PC-3 (cell line): ENCODE measurements at regions not wholly inside any gene's neighbourhood (a gene's known extent, or its start where the extent isn't known, plus 50 kb on each side); places are given as distances from the start of the nearest gene placed in this dataset.

ENCODE experiments used
- CTCF ChIP-seq: fragments of 300-600 bp; sonication (generic); conservative IDR thresholded peaks from 2 replicates; pipeline ENCODE4 v1.5.1; 2017; ENCODE audit warnings: antibody characterized with exemption, low read depth, mild to moderate bottlenecking, low read length
- EZH2 ChIP-seq: fragments of 300-600 bp; sonication (generic); IDR thresholded peaks from one replicate; pipeline ENCODE4 v1.6.1; 2017; ENCODE audit warnings: antibody characterized with exemption, mild to moderate bottlenecking, low read length; ENCODE audit not compliant: unreplicated experiment
- EZH2phosphoT487 ChIP-seq: fragments of 300-600 bp; sonication (generic); IDR thresholded peaks from 2 replicates; pipeline ENCODE4 v1.6.1; 2018; ENCODE audit warnings: mild to moderate bottlenecking, antibody characterized with exemption, low read length, borderline replicate concordance

GRCh38 chr12:94777936-94778335, 127.6 kb upstream of the TMCC3 start:
- no peak for TF ChIP-seq CTCF
- TF ChIP-seq EZH2phosphoT487 = no peak
- no peak for TF ChIP-seq EZH2
